GM12865 (cell line): ENCODE measurements at regions not wholly inside any gene's neighbourhood (a gene's known extent, or its start where the extent isn't known, plus 50 kb on each side); places are given as distances from the start of the nearest gene placed in this dataset.
"Not testable (repeated sequence)": the region's sequence is repeated elsewhere in the genome, so short reads cannot be mapped to it uniquely, and the experiment has no call there.

Source experiments
- DNase-seq: peaks from one replicate; pipeline ENCODE4 v3.0.0; 2010; ENCODE audit warnings: low read depth
- H3K4me3 ChIP-seq: 2 replicates; pipeline ENCODE4 v1.5.1; 2011; ENCODE audit warnings: mild to moderate bottlenecking, low read depth, low read length, control low read depth
- CTCF ChIP-seq: IDR thresholded peaks from 2 replicates; pipeline ENCODE4 v1.5.1; 2011; ENCODE audit warnings: low read length, control low read depth, low read depth, inconsistent platforms; ENCODE audit not compliant: insufficient read depth; ENCODE audit errors: missing control alignments

- no peak for DNase-seq
- no peak for TF ChIP-seq CTCF
- H3K4me3 ChIP-seq: no peak overlapping the region
Observed at GRCh38 chr22:33986954-33987353, 66.7 kb upstream of the LARGE1 start.

GRCh38 chr22:33989263-33989662 is 69.0 kb upstream of the LARGE1 start:
- not testable (repeated sequence) for DNase-seq, H3K4me3 ChIP-seq

- no peak for DNase-seq
- H3K4me3 ChIP-seq: no peak overlapping the region
- no peak for TF ChIP-seq CTCF
Observed at GRCh38 chr22:33991620-33992019, 71.3 kb upstream of the LARGE1 start.

- no peak for DNase-seq
- TF ChIP-seq CTCF: no peak
- no peak overlapping the region for H3K4me3 ChIP-seq
Observed at GRCh38 chr22:33996824-33997223, 76.5 kb upstream of the LARGE1 start.

GRCh38 chr22:34000879-34001526 is 80.7 kb upstream of the LARGE1 start:
- no peak overlapping the region for H3K4me3 ChIP-seq
- no peak for TF ChIP-seq CTCF
- no peak for DNase-seq

GRCh38 chr22:34001701-34002466 is 81.6 kb upstream of the LARGE1 start:
- no peak for TF ChIP-seq CTCF
- H3K4me3 ChIP-seq: no peak overlapping the region
- DNase-seq: no peak

GRCh38 chr22:34004058-34004457 is 83.8 kb upstream of the LARGE1 start:
- no peak for DNase-seq
- no peak for TF ChIP-seq CTCF
- no peak overlapping the region for H3K4me3 ChIP-seq
